Stimulated activated CD8-positive, alpha-beta memory T cell treated with anti-CD3 and anti-CD28 coated beads, Interleukin-15, amount 100 ng/mL, for 1 hour (primary cell): ENCODE measurements at regions not wholly inside any gene's neighbourhood (a gene's known extent, or its start where the extent isn't known, plus 50 kb on each side); places are given as distances from the start of the nearest gene placed in this dataset.
"Not testable (repeated sequence)": the region's sequence is repeated elsewhere in the genome, so short reads cannot be mapped to it uniquely, and the experiment has no call there.

Experiments
- DNase-seq: peaks from one replicate; pipeline ENCODE4 v3.0.0-alpha.2; 2020; ENCODE audit warnings: low read depth

- DNase-seq = no peak
Measured at GRCh38 chr6:137933696-137934095, 66.6 kb downstream of the TNFAIP3 start.

- no peak for DNase-seq
Measured at GRCh38 chr6:137936798-137937197, 69.7 kb downstream of the TNFAIP3 start.

GRCh38 chr6:137937834-137938233 lies 70.8 kb downstream of the TNFAIP3 start:
- DNase-seq = no peak

- DNase-seq = no peak
Measured at GRCh38 chr6:137938770-137939379, 71.8 kb downstream of the TNFAIP3 start.

GRCh38 chr6:137941995-137942394 lies 74.9 kb downstream of the TNFAIP3 start:
- DNase-seq = no peak

- no peak for DNase-seq
Measured at GRCh38 chr6:137942736-137943135, 75.7 kb downstream of the TNFAIP3 start.

- DNase-seq = not testable (repeated sequence)
Measured at GRCh38 chr6:137944381-137944780, 77.3 kb downstream of the TNFAIP3 start.

GRCh38 chr6:137944793-137945498 lies 77.9 kb downstream of the TNFAIP3 start:
- DNase-seq = no peak

GRCh38 chr6:137949686-137950390 lies 82.8 kb downstream of the TNFAIP3 start:
- DNase-seq = no peak

- DNase-seq = no peak
Measured at GRCh38 chr6:137950581-137950980, 83.5 kb downstream of the TNFAIP3 start.

- no peak for DNase-seq
Measured at GRCh38 chr6:137951064-137951597, 84.1 kb downstream of the TNFAIP3 start.

GRCh38 chr6:137952247-137952646 lies 85.2 kb downstream of the TNFAIP3 start:
- DNase-seq = no peak

GRCh38 chr6:137953761-137954160 lies 86.7 kb downstream of the TNFAIP3 start:
- DNase-seq = no peak

- no peak for DNase-seq
Measured at GRCh38 chr6:137954253-137954652, 87.2 kb downstream of the TNFAIP3 start.

GRCh38 chr6:137956098-137956488 lies 89.0 kb downstream of the TNFAIP3 start:
- no peak for DNase-seq

GRCh38 chr6:137957471-137957870 lies 90.4 kb downstream of the TNFAIP3 start:
- DNase-seq = no peak

- no peak for DNase-seq
Measured at GRCh38 chr6:137958811-137959565, 91.9 kb downstream of the TNFAIP3 start.

- no peak for DNase-seq
Measured at GRCh38 chr6:137962725-137963124, 95.7 kb downstream of the TNFAIP3 start.

GRCh38 chr6:137964876-137965275 lies 97.8 kb downstream of the TNFAIP3 start:
- DNase-seq = no peak

- no peak for DNase-seq
Measured at GRCh38 chr6:137967689-137968454, 100.8 kb downstream of the TNFAIP3 start.

- no peak for DNase-seq
Measured at GRCh38 chr6:137968455-137968804, 101.4 kb downstream of the TNFAIP3 start.

- no peak for DNase-seq
Measured at GRCh38 chr6:137968901-137969300, 101.8 kb downstream of the TNFAIP3 start.
